ENCODE measurements at regions not wholly inside any gene's neighbourhood (a gene's known extent, or its start where the extent isn't known, plus 50 kb on each side); places are given as distances from the start of the nearest gene placed in this dataset.

- TF ChIP-seq, protein P1, sequence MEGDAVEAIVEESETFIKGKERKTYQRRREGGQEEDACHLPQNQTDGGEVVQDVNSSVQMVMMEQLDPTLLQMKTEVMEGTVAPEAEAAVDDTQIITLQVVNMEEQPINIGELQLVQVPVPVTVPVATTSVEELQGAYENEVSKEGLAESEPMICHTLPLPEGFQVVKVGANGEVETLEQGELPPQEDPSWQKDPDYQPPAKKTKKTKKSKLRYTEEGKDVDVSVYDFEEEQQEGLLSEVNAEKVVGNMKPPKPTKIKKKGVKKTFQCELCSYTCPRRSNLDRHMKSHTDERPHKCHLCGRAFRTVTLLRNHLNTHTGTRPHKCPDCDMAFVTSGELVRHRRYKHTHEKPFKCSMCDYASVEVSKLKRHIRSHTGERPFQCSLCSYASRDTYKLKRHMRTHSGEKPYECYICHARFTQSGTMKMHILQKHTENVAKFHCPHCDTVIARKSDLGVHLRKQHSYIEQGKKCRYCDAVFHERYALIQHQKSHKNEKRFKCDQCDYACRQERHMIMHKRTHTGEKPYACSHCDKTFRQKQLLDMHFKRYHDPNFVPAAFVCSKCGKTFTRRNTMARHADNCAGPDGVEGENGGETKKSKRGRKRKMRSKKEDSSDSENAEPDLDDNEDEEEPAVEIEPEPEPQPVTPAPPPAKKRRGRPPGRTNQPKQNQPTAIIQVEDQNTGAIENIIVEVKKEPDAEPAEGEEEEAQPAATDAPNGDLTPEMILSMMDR (conservative IDR thresholded peaks at IDR 0.05; ENCODE audit: low read length) = no peak
- no peak for TF ChIP-seq EZH2phosphoT487 (IDR thresholded peaks at IDR 0.05; ENCODE audit: borderline replicate concordance, low read depth, low read length)
Measured at GRCh38 chr5:141778206-141778605, 96.2 kb upstream of the ARAP3 start.
